NT2/D1 (cell line): ENCODE measurements at regions not wholly inside any gene's neighbourhood (a gene's known extent, or its start where the extent isn't known, plus 50 kb on each side); places are given as distances from the start of the nearest gene placed in this dataset.
"Not testable (repeated sequence)": the region's sequence is repeated elsewhere in the genome, so short reads cannot be mapped to it uniquely, and the experiment has no call there.

ENCODE experiments used
- DNase-seq: peaks from one replicate; pipeline ENCODE4 v3.0.0-alpha.2; 2011; ENCODE audit warnings: low read depth, low spot score
- H3K27me3 ChIP-seq: 2 replicates; pipeline ENCODE4 v1.6.0; 2011; ENCODE audit warnings: mild to moderate bottlenecking; ENCODE audit not compliant: insufficient read length, insufficient read depth
- H3K36me3 ChIP-seq: 2 replicates; pipeline ENCODE4 v1.6.1; 2011; ENCODE audit warnings: mild to moderate bottlenecking, low read length, mixed read lengths; ENCODE audit not compliant: insufficient read depth, insufficient read length
- H3K4me1 ChIP-seq: 2 replicates; pipeline ENCODE4 v1.5.1; 2011; ENCODE audit not compliant: insufficient read depth, insufficient read length
- H3K4me3 ChIP-seq: 2 replicates; pipeline ENCODE4 v1.5.1; 2011; ENCODE audit warnings: low read depth; ENCODE audit not compliant: insufficient read length
- H3K9ac ChIP-seq: 2 replicates; pipeline ENCODE4 v1.6.0; 2011; ENCODE audit warnings: low read depth; ENCODE audit not compliant: insufficient read length
- H3K9me3 ChIP-seq: 2 replicates; pipeline ENCODE4 v1.5.1; 2011; ENCODE audit warnings: mild to moderate bottlenecking, low read length; ENCODE audit not compliant: insufficient read depth
- SUZ12 ChIP-seq: IDR thresholded peaks from 2 replicates; pipeline ENCODE4 v1.6.1; 2011; ENCODE audit not compliant: insufficient read length, insufficient read depth; ENCODE audit errors: extremely low read depth
- YY1 ChIP-seq: IDR thresholded peaks from 2 replicates; pipeline ENCODE4 v1.6.1; 2011; ENCODE audit not compliant: insufficient read length, insufficient read depth
- ZNF274 ChIP-seq: IDR thresholded peaks from 2 replicates; pipeline ENCODE4 v1.6.1; 2011; ENCODE audit warnings: mild to moderate bottlenecking, low read depth, low read length

- no peaks in the 10 kb centered on the region for H3K4me1 ChIP-seq
- TF ChIP-seq SUZ12 (no peak), YY1 (no peak), ZNF274 (no peak)
- no peaks in the 10 kb centered on the region for H3K27me3 ChIP-seq
- H3K9ac ChIP-seq, result no peak overlapping the region
- DNase-seq, result no peak
- H3K9me3 ChIP-seq, result peaks cover 37% of the 10 kb centered on the region
- H3K4me3 ChIP-seq, result no peak overlapping the region
- H3K36me3 ChIP-seq, result no peaks in the 10 kb centered on the region
Observed at GRCh38 chr9:40907657-40908624, 220.5 kb downstream of the FOXD4L6 start.

GRCh38 chr9:40906879-40907278 is 221.6 kb downstream of the FOXD4L6 start:
- DNase-seq, H3K9ac ChIP-seq, H3K27me3 ChIP-seq, H3K36me3 ChIP-seq, H3K4me1 ChIP-seq, H3K4me3 ChIP-seq: not testable (repeated sequence)
- H3K9me3 ChIP-seq, result peaks cover 28% of the 10 kb centered on the region

- not testable (repeated sequence) for H3K9me3 ChIP-seq, H3K36me3 ChIP-seq, DNase-seq, H3K4me1 ChIP-seq, H3K27me3 ChIP-seq, H3K9ac ChIP-seq, H3K4me3 ChIP-seq
Observed at GRCh38 chr9:40892315-40892714, 236.2 kb downstream of the FOXD4L6 start.

GRCh38 chr9:40885858-40886257 is 242.6 kb downstream of the FOXD4L6 start:
- not testable (repeated sequence) for H3K4me3 ChIP-seq, DNase-seq, H3K9ac ChIP-seq, H3K27me3 ChIP-seq, H3K36me3 ChIP-seq, H3K4me1 ChIP-seq
- peaks cover 26% of the 10 kb centered on the region; the same call in 1 of the 2 replicates for H3K9me3 ChIP-seq

GRCh38 chr9:40884902-40885490 is 243.5 kb downstream of the FOXD4L6 start:
- H3K4me3 ChIP-seq, H3K27me3 ChIP-seq, H3K9ac ChIP-seq, H3K4me1 ChIP-seq, DNase-seq, H3K36me3 ChIP-seq: not testable (repeated sequence)
- peaks cover 26% of the 10 kb centered on the region; the same call in 1 of the 2 replicates for H3K9me3 ChIP-seq

GRCh38 chr9:40884072-40884901 is 244.2 kb downstream of the FOXD4L6 start:
- TF ChIP-seq YY1, result no peak
- TF ChIP-seq ZNF274, result no peak
- TF ChIP-seq SUZ12, result no peak
- DNase-seq, result no peak
- Histone ChIP-seq H3K27me3 (no peaks in the 10 kb centered on the region), H3K4me3 (no peak overlapping the region), H3K9ac (no peak overlapping the region), H3K36me3 (no peaks in the 10 kb centered on the region), H3K9me3 (peaks cover 29% of the 10 kb centered on the region; the same call in 1 of the 2 replicates), H3K4me1 (no peaks in the 10 kb centered on the region)

GRCh38 chr9:40883423-40884071 is 244.9 kb downstream of the FOXD4L6 start:
- not testable (repeated sequence) for H3K36me3 ChIP-seq, H3K27me3 ChIP-seq, H3K9ac ChIP-seq, H3K4me1 ChIP-seq, H3K4me3 ChIP-seq, DNase-seq
- H3K9me3 ChIP-seq, result peaks cover 29% of the 10 kb centered on the region; the same call in 1 of the 2 replicates

GRCh38 chr9:40873753-40874295 is 254.7 kb downstream of the FOXD4L6 start:
- not testable (repeated sequence) for H3K4me3 ChIP-seq, H3K9ac ChIP-seq, H3K4me1 ChIP-seq, H3K36me3 ChIP-seq, H3K27me3 ChIP-seq
- H3K9me3 ChIP-seq, result peaks cover 41% of the 10 kb centered on the region
- peak; percentile 8 for DNase-seq

GRCh38 chr9:40868437-40868836 is 260.0 kb downstream of the FOXD4L6 start:
- not testable (repeated sequence) for H3K9ac ChIP-seq, H3K27me3 ChIP-seq, H3K4me3 ChIP-seq, H3K36me3 ChIP-seq, DNase-seq, H3K4me1 ChIP-seq
- H3K9me3 ChIP-seq, result peaks cover 35% of the 10 kb centered on the region
